Gastroesophageal sphincter (tissue), 4 donors: ENCODE measurements at regions not wholly inside any gene's neighbourhood (a gene's known extent, or its start where the extent isn't known, plus 50 kb on each side); places are given as distances from the start of the nearest gene placed in this dataset.

Experiments used
- ATAC-seq: fragments of 150-250 bp; one replicate; pipeline ENCODE4 v1.9.1; 2016; ENCODE audit warnings: mild to moderate bottlenecking, moderate library complexity
- H3K27ac ChIP-seq, 4 donors: fragments of 200-600 bp; sonication (generic) in 3 of 4; 1 replicate in 3 of 4; 2 replicates in 1 of 4; pipeline ENCODE4 v1.5.1; 2016 to 2019
- H3K27me3 ChIP-seq: fragments of 200-600 bp; sonication (generic); one replicate; pipeline ENCODE4 v1.5.1; 2019
- H3K36me3 ChIP-seq, 2 donors: fragments of 200-600 bp; sonication (generic); one replicate each; pipeline ENCODE4 v1.5.1; 2019; ENCODE audit warnings: control low read depth in 1 of 2
- H3K4me1 ChIP-seq, 3 donors: fragments of 200-600 bp; sonication (generic); 1 replicate in 2 of 3; 2 replicates in 1 of 3; pipeline ENCODE4 v1.5.1; 2016 to 2019; ENCODE audit warnings: control low read depth in 2 of 3
- H3K4me3 ChIP-seq, 2 donors: fragments of 200-600 bp; sonication (generic); one replicate each; pipeline ENCODE4 v1.5.1; 2019; ENCODE audit warnings: mild to moderate bottlenecking in 1 of 2, moderate library complexity in 1 of 2
- H3K9me3 ChIP-seq, 3 donors: fragments of 200-600 bp; sonication (generic); one replicate each; pipeline ENCODE4 v1.5.1; 2017 to 2019; ENCODE audit warnings: control low read depth in 2 of 3
- EP300 ChIP-seq: sonication (generic); formaldehyde crosslinking; IDR thresholded peaks from one replicate; pipeline ENCODE4 v1.6.1; 2017; ENCODE audit warnings: antibody characterized with exemption, mild to moderate bottlenecking
- POLR2A ChIP-seq, 2 donors: fragments of 450-650 bp; IDR thresholded peaks; one replicate each; pipeline ENCODE4 v1.6.1; 2017; ENCODE audit warnings: antibody characterized with exemption in 2 of 2, mild to moderate bottlenecking in 2 of 2, moderate library complexity in 1 of 2
- POLR2AphosphoS5 ChIP-seq: sonication (generic); formaldehyde crosslinking; IDR thresholded peaks from one replicate; pipeline ENCODE4 v1.6.1; 2017; ENCODE audit warnings: antibody characterized with exemption
- WGBS, 2 donors: methylation state at CpG; one replicate each; pipeline ENCODE4 v1.1.5; 2018; ENCODE audit warnings: low coverage in 1 of 2; 5-methylcytosine and 5-hydroxymethylcytosine counted together
- TF ChIP-seq, protein P1 (sequence below), 4 experiments: fragments of 200-600 bp in 2 of 4; fragments of 450-650 bp in 2 of 4; sonication (generic) in 1 of 4; IDR thresholded peaks; one replicate each; pipeline ENCODE4 v1.5.1; 2017 to 2019; ENCODE audit warnings: antibody characterized with exemption in 4 of 4, mild to moderate bottlenecking in 2 of 4, moderate library complexity in 2 of 4

DNA sequence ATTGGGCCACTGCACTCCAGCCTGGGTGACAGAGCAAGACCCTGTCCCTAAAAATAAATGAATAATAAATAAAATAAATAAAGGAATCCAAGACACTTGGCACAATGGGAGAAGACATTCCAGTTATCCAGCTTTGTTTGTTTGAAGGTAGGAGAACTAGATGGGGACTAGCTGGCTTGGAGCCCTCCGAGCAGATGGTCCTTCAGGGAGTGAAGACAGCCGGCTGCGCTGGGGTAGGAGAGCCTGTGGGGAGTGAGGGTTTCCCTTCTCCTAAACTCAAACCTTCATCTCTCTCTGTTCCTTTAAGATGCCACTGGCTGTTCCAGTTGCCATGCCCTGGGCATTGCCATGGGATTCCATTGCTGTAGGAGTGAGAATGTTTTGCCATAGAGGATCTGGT is 120.6 kb downstream of the NAV1 start:
- WGBS, 2 donors, result 55 to 88% methylated on average over 3 of the region's 3 CpGs

DNA sequence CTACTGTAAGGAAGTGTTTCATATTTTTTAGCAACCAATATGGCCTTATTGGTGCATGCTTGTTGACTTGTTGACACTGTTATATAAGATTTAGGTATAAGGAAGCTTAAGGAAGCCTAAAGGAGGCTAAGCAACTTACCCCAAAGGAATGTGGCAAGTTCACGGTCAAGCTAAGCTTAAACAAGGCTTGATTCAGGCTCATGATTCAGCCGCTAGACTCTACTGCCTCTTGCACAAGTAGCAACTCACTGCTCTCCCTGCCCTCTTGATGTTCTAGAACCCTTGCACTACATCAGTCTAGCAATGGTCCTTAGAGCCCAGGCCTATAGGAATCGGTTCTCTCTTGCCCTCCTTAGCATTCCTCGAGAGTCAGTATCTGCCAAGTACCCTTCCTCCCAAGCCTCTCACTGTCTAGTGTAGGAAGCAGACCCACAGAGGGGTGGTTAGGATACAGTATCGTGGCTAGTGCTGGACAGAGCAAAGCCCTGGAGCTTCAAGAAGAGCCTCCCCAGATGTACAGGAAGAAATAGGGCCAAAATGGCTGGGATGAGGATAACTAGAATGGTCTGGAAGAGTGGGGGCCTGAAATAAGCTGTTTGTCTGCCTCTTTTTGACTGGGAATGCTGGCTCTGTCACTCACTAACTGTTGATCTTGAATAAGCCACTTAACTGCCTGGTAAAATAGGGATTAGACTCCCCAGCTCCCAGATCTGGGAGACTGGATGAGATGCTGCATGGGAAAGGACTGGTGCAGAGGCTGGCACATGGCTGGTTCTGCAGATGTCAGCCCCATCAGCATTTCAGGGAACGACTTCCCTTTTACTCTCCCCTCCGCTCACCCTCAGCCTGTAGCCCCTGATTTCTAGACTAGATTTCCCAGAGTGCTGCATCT is 122.2 kb downstream of the NAV1 start:
- WGBS, 2 donors, result 80 to 89% methylated on average over 4 to 5 of the region's 7 CpGs
- no peak overlapping the region for H3K4me3 ChIP-seq
- no peaks in the 10 kb centered on the region for H3K9me3 ChIP-seq
- TF ChIP-seq, protein P1, sequence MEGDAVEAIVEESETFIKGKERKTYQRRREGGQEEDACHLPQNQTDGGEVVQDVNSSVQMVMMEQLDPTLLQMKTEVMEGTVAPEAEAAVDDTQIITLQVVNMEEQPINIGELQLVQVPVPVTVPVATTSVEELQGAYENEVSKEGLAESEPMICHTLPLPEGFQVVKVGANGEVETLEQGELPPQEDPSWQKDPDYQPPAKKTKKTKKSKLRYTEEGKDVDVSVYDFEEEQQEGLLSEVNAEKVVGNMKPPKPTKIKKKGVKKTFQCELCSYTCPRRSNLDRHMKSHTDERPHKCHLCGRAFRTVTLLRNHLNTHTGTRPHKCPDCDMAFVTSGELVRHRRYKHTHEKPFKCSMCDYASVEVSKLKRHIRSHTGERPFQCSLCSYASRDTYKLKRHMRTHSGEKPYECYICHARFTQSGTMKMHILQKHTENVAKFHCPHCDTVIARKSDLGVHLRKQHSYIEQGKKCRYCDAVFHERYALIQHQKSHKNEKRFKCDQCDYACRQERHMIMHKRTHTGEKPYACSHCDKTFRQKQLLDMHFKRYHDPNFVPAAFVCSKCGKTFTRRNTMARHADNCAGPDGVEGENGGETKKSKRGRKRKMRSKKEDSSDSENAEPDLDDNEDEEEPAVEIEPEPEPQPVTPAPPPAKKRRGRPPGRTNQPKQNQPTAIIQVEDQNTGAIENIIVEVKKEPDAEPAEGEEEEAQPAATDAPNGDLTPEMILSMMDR (IDR thresholded peaks at IDR 0.05), result no peak
- TF ChIP-seq POLR2A (IDR thresholded peaks at IDR 0.05), result no peak
- peaks cover 0 to 11% (median 7%) of the 10 kb centered on the region in 3 donors for H3K4me1 ChIP-seq
- H3K36me3 ChIP-seq, result peaks cover 0 to 6% of the 10 kb centered on the region in 2 donors
- no peak for ATAC-seq
- no peaks in the 10 kb centered on the region for H3K27me3 ChIP-seq
- no peak overlapping the region for H3K27ac ChIP-seq

More for the DNA sequence above, 120.6 kb downstream of the NAV1 start:
- H3K27me3 ChIP-seq, result no peaks in the 10 kb centered on the region
- H3K4me3 ChIP-seq, result no peak overlapping the region
- peaks cover 0 to 28% (median 15%) of the 10 kb centered on the region in 3 donors for H3K4me1 ChIP-seq
- H3K36me3 ChIP-seq, result peaks cover 0 to 6% of the 10 kb centered on the region in 2 donors
- no peaks in the 10 kb centered on the region for H3K9me3 ChIP-seq
- no peak for ATAC-seq
- H3K27ac ChIP-seq, result no peak overlapping the region
- TF ChIP-seq EP300 (no peak), POLR2A (IDR thresholded peaks at IDR 0.05) (no peak), POLR2AphosphoS5 (no peak)
- TF ChIP-seq, protein P1 (IDR thresholded peaks at IDR 0.05), result no peak

DNA sequence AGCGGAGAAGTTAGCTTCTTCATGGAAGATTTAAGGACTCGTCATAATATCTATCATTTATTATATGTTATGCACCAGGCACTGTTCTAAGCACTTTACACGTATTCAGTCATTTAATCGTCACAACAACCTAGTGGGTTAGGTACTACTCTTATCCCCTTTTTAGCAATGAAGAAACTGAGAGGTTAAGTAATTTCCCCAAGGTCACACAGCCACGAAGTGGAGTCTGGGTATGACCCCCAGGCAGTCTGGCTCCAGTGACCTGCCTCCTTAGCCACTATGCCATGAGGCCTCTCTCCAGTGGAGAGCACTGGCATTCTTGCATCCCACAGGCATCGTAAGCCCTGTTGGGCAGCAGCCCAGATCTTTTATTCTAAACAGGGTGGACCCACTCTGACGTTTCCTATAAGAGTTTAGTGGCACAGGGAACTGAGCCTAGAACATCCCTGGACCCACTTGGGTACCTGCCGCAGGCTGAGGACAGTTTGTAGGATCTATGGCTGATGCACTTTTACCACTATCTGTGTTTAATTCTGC is 123.0 kb downstream of the NAV1 start:
- Histone ChIP-seq H3K27me3 (no peaks in the 10 kb centered on the region), H3K36me3 (peaks cover 0 to 6% of the 10 kb centered on the region in 2 donors), H3K4me3 (no peak overlapping the region), H3K9me3 (no peaks in the 10 kb centered on the region), H3K27ac (no peak overlapping the region), H3K4me1 (peaks cover 0 to 4% (median 1%) of the 10 kb centered on the region in 3 donors)
- WGBS, 2 donors, result 85 to 88% methylated on average over 2 to 7 of the region's 8 CpGs
- ATAC-seq, result no peak
- TF ChIP-seq, protein P1 (IDR thresholded peaks at IDR 0.05), result no peak
- no peak for TF ChIP-seq POLR2A (IDR thresholded peaks at IDR 0.05)
- no peak for TF ChIP-seq EP300
- TF ChIP-seq POLR2AphosphoS5, result no peak

DNA sequence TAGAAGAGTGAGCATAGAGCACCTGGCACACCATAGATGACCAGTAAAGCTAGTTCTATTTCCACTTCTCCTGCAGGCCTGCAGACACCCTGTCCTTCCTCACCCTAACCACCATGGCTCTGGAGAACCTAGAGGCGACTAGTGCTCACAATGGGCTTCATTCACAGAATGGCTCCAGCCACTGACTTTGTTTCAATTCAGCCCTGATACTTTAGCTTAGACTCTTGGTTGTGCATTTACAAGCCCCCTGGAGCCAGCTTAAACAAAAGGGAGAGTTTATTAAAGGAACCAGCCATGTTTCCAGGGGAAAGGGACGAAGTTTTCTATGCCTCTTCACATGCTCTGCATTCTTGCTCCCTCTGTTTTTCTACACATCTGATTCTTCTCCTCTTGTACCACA is 123.7 kb downstream of the NAV1 start:
- no peak for TF ChIP-seq POLR2A (IDR thresholded peaks at IDR 0.05)
- TF ChIP-seq EP300, result no peak
- TF ChIP-seq, protein P1 (IDR thresholded peaks at IDR 0.05), result no peak
- no peak for TF ChIP-seq POLR2AphosphoS5
- 86 to 93% methylated on average over 1 to 2 of the region's 2 CpGs for WGBS, 2 donors
- no peaks in the 10 kb centered on the region for H3K9me3 ChIP-seq

More for the DNA sequence above, 123.7 kb downstream of the NAV1 start:
- Histone ChIP-seq H3K4me1 (no peaks in the 10 kb centered on the region), H3K27me3 (no peaks in the 10 kb centered on the region), H3K36me3 (peaks cover 0 to 6% of the 10 kb centered on the region in 2 donors), H3K4me3 (no peak overlapping the region), H3K27ac (no peak overlapping the region)
- no peak for ATAC-seq
